Left ventricle myocardium inferior (tissue), 1 donor: ENCODE measurements at regions not wholly inside any gene's neighbourhood (a gene's known extent, or its start where the extent isn't known, plus 50 kb on each side); places are given as distances from the start of the nearest gene placed in this dataset.

ENCODE experiments used
- DNase-seq: peaks from one replicate; pipeline ENCODE4 v3.0.0-alpha.2; 2020
- H3K27ac ChIP-seq: fragments of 200-600 bp; replicated peaks from 2 replicates; pipeline ENCODE4 v1.8.0; 2021
- H3K27me3 ChIP-seq: fragments of 200-600 bp; 2 replicates; pipeline ENCODE4 v1.8.0; 2021; ENCODE audit warnings: low read depth
- H3K36me3 ChIP-seq: fragments of 200-600 bp; 2 replicates; pipeline ENCODE4 v1.8.0; 2021
- H3K4me1 ChIP-seq: fragments of 200-600 bp; 2 replicates; pipeline ENCODE4 v1.8.0; 2021
- H3K4me3 ChIP-seq: fragments of 200-600 bp; 2 replicates; pipeline ENCODE4 v1.8.0; 2021; ENCODE audit warnings: mild to moderate bottlenecking, moderate library complexity
- H3K9me3 ChIP-seq: fragments of 200-600 bp; replicated peaks from 2 replicates; pipeline ENCODE4 v1.8.0; 2021
- intact Hi-C: fragments of 100-400 bp; cut with micrococcal nuclease; formaldehyde crosslinking; loops from one replicate; pipeline ENCODE4 v1.11.0; 2022
- TF ChIP-seq, protein P1 (sequence below): fragments of 200-600 bp; IDR thresholded peaks from 2 replicates; pipeline ENCODE4 v1.8.0; 2021; ENCODE audit warnings: antibody characterized with exemption, mild to moderate bottlenecking, borderline replicate concordance
- donor health status: DM: no; HTN: yes; CAD: no; lungs with severe emphysema.

DNA sequence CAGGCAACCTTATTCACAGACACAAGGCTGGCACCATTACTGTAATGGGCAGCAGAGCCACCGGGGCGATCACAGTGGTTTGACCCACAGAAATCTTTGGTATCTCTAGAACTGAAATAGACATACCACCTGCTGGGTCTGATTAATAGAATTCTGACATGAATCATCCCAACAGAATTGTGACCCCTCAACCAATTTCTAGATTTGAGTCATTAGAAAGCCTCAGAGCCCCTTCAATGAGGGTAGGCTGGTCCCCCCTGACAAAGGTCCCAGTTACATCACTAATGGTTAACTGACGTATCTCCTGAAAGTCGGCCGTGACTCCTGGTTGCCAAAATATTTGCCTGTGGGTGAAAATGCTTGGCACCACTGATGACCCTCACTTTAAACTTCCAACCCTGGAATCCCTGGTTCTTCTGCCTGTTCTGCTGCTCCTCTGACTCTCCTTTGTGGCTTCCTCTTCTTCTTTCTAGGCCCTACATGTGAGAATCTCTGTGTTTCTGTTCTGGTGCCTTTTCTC is 124.9 kb upstream of the ARID1B start:
- Histone ChIP-seq H3K4me3 (no peak overlapping the region), H3K36me3 (no peaks in the 10 kb centered on the region), H3K27ac (no peak overlapping the region), H3K4me1 (peaks cover 9% of the 10 kb centered on the region), H3K9me3 (no peaks in the 10 kb centered on the region), H3K27me3 (no peaks in the 10 kb centered on the region)
- intact Hi-C loops, result no loop called here
- TF ChIP-seq, protein P1, sequence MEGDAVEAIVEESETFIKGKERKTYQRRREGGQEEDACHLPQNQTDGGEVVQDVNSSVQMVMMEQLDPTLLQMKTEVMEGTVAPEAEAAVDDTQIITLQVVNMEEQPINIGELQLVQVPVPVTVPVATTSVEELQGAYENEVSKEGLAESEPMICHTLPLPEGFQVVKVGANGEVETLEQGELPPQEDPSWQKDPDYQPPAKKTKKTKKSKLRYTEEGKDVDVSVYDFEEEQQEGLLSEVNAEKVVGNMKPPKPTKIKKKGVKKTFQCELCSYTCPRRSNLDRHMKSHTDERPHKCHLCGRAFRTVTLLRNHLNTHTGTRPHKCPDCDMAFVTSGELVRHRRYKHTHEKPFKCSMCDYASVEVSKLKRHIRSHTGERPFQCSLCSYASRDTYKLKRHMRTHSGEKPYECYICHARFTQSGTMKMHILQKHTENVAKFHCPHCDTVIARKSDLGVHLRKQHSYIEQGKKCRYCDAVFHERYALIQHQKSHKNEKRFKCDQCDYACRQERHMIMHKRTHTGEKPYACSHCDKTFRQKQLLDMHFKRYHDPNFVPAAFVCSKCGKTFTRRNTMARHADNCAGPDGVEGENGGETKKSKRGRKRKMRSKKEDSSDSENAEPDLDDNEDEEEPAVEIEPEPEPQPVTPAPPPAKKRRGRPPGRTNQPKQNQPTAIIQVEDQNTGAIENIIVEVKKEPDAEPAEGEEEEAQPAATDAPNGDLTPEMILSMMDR, result no peak
- DNase-seq, result no peak

DNA sequence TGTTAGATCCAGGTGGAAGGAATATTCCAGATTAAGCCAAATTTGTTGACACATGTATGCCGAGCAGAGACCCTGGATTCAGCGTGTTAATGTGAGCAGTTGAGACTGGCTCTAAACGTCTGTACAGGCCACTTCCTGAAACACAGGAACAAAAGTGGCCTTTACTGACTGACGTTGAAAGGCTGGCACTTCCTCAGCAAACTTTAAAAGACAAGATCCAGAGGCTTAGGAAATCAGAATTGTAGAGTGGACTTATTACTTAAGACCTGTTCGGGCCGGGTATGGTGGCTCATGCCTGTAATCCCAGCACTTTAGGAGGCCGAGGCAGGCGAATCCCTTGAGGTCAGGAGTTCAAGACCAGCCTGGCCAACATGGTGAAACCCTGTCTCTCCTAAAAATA is 125.7 kb upstream of the ARID1B start:
- Histone ChIP-seq H3K9me3 (no peaks in the 10 kb centered on the region), H3K27ac (no peak overlapping the region), H3K27me3 (no peaks in the 10 kb centered on the region), H3K36me3 (no peaks in the 10 kb centered on the region), H3K4me1 (peaks cover 7% of the 10 kb centered on the region), H3K4me3 (no peak overlapping the region)
- no peak for DNase-seq
- TF ChIP-seq, protein P1, result no peak
- intact Hi-C loops, result no loop called here

DNA sequence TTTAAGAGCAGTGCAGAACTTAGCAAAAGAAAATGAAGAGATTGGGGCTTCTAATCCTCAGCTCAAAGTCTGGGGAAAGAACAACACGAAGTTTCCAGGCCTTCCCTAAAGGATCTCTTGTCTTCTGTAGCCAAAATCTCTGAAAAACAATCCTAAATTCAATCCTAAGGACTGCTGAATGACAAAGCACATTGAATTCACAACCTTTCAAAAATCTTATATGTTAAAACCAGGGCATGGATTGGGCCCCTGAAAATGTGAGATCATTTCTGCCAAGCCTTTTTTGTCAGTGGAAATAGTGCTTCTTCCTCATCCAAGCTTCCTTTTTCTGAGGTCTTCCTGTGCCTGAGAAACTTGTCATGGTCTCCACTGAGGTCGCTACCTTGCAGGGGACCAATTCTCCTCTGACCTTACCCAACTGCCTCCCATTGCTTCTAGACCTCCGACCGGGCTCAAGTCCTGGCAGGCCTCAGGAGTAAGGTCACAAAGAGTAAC is 126.2 kb upstream of the ARID1B start:
- DNase-seq, result no peak
- Histone ChIP-seq H3K4me3 (no peak overlapping the region), H3K9me3 (no peaks in the 10 kb centered on the region), H3K4me1 (peaks cover 7% of the 10 kb centered on the region), H3K27me3 (no peaks in the 10 kb centered on the region), H3K36me3 (no peaks in the 10 kb centered on the region), H3K27ac (no peak overlapping the region)
- intact Hi-C loops, result no loop called here
- TF ChIP-seq, protein P1, result no peak

GRCh38 chr6:156648616-156649015 is 128.6 kb upstream of the ARID1B start:
- intact Hi-C loops, result no loop called here
- Histone ChIP-seq H3K4me1 (peaks cover 7% of the 10 kb centered on the region), H3K4me3 (no peak overlapping the region), H3K36me3 (no peaks in the 10 kb centered on the region), H3K9me3 (no peaks in the 10 kb centered on the region), H3K27me3 (no peaks in the 10 kb centered on the region), H3K27ac (no peak overlapping the region)
- DNase-seq, result no peak
- TF ChIP-seq, protein P1, result no peak

- peaks cover 7% of the 10 kb centered on the region for H3K4me1 ChIP-seq
Observed at GRCh38 chr6:156647991-156648390, 129.2 kb upstream of the ARID1B start.

More at GRCh38 chr6:156647991-156648390, 129.2 kb upstream of the ARID1B start:
- Histone ChIP-seq H3K36me3 (no peaks in the 10 kb centered on the region), H3K27ac (no peak overlapping the region), H3K4me3 (no peak overlapping the region), H3K9me3 (no peaks in the 10 kb centered on the region), H3K27me3 (no peaks in the 10 kb centered on the region)
- TF ChIP-seq, protein P1, result no peak
- no peak for DNase-seq
- intact Hi-C loops, result no loop called here
